GM12878 (cell line): ENCODE measurements at regions not wholly inside any gene's neighbourhood (a gene's known extent, or its start where the extent isn't known, plus 50 kb on each side); places are given as distances from the start of the nearest gene placed in this dataset.

Experiments used
- ATAC-seq: fragments of 200-7000 bp; cut with Tn5 transposase; 3 replicates; pipeline ENCODE4 v1.9.1; 2020; ENCODE audit warnings: mild to moderate bottlenecking, moderate library complexity
- BruUV-seq: library from RNA; stranded (reverse); fragments of 400-500 nt; replicated peaks from 2 replicates; lab custom pipeline; 2021; lab: Mats Ljungman, UMichigan
- CTCF ChIA-PET: fragments of 300-600 bp; sonication (Branson Sonifier 250); formaldehyde crosslinking; extraction: SDS; loops from one replicate; lab custom pipeline; 2021; ENCODE audit warnings: inconsistent platforms; lab: Yijun Ruan, JAX
- POLR2A ChIA-PET: fragments of 350-600 bp; formaldehyde crosslinking; extraction: SDS; loops from one replicate; lab custom pipeline; 2021; ENCODE audit warnings: inconsistent platforms; lab: Charles Lee
- RAD21 ChIA-PET: fragments of 300-600 bp; sonication (Branson Sonifier 250); formaldehyde crosslinking; loops from one replicate; lab custom pipeline; 2023; ENCODE audit warnings: antibody characterized with exemption; ENCODE audit not compliant: unreplicated experiment; lab: Charles Lee
- SMC1A ChIA-PET: fragments of 300-600 bp; sonication (Branson Sonifier 250); formaldehyde crosslinking; loops from one replicate; lab custom pipeline; 2023; ENCODE audit not compliant: unreplicated experiment, uncharacterized antibody; lab: Charles Lee
- DNase-seq: peaks from one replicate; pipeline ENCODE4 v3.0.0-alpha.2; 2011; ENCODE audit warnings: low read depth, low spot score
- FAIRE-seq: peaks from 3 replicates; lab custom pipeline; 2011; peaks lifted over from hg19 to GRCh38; lab: Jason Lieb, UNC
- H2AFZ ChIP-seq: 2 replicates; pipeline ENCODE4 v1.6.0; 2011; ENCODE audit warnings: low read depth, low read length, control low read depth; ENCODE audit not compliant: control insufficient read depth
- H3K27ac ChIP-seq: 2 replicates; pipeline ENCODE4 v1.5.1; 2011; ENCODE audit warnings: control low read depth; ENCODE audit not compliant: control insufficient read depth, insufficient read depth
- H3K27me3 ChIP-seq, 2 experiments: replicated peaks in 1 of 2; 2 replicates each; pipeline versions ENCODE4 v1.6.0 to v1.6.1; 2011; ENCODE audit warnings: low read length in 1 of 2; ENCODE audit not compliant: control insufficient read depth in 2 of 2, insufficient read depth in 2 of 2
- H3K36me3 ChIP-seq, 2 experiments: 2 replicates each; pipeline ENCODE4 v1.5.1; 2011; ENCODE audit warnings: low read length in 1 of 2; ENCODE audit not compliant: control insufficient read depth in 2 of 2, insufficient read depth in 2 of 2
- H3K4me1 ChIP-seq: 2 replicates; pipeline ENCODE4 v1.6.1; 2011; ENCODE audit warnings: mild to moderate bottlenecking, low read length, moderate library complexity, mixed read lengths; ENCODE audit not compliant: control insufficient read depth, insufficient read depth
- H3K4me2 ChIP-seq: 2 replicates; pipeline ENCODE4 v1.6.0; 2011; ENCODE audit warnings: control low read depth; ENCODE audit not compliant: control insufficient read depth, insufficient read depth
- H3K4me3 ChIP-seq: fragments of 200-600 bp; sonication (generic); 2 replicates; pipeline ENCODE4 v1.5.1; 2016
- H3K79me2 ChIP-seq: 2 replicates; pipeline ENCODE4 v1.6.0; 2011; ENCODE audit warnings: low read length; ENCODE audit not compliant: control insufficient read depth, insufficient read depth
- H3K9ac ChIP-seq: 2 replicates; pipeline ENCODE4 v1.8.0; 2011; ENCODE audit warnings: low read length, control low read depth, mixed read lengths; ENCODE audit not compliant: control insufficient read depth, insufficient read depth
- H3K9me3 ChIP-seq: replicated peaks from 3 replicates; pipeline ENCODE4 v1.5.1; 2011; ENCODE audit warnings: mild to moderate bottlenecking, low read length; ENCODE audit not compliant: control insufficient read depth, insufficient read depth
- H4K20me1 ChIP-seq: 2 replicates; pipeline ENCODE4 v1.6.0; 2011; ENCODE audit not compliant: control insufficient read depth, insufficient read depth
- CBX5 ChIP-seq: sonication (generic); IDR thresholded peaks from 2 replicates; pipeline ENCODE4 v1.6.1; 2016; ENCODE audit warnings: low read depth, moderate library complexity, mild to moderate bottlenecking, inconsistent platforms
- CREB1 ChIP-seq: IDR thresholded peaks from 2 replicates; pipeline ENCODE4 v1.6.1; 2012; ENCODE audit warnings: low read depth, mild to moderate bottlenecking, inconsistent platforms
- FOS ChIP-seq: IDR thresholded peaks from 3 replicates; pipeline ENCODE4 v1.6.1; 2011; ENCODE audit warnings: borderline replicate concordance; ENCODE audit not compliant: insufficient read length; ENCODE audit errors: extremely low read depth
- GABPA ChIP-seq: IDR thresholded peaks from 2 replicates; pipeline ENCODE4 v1.6.1; 2014; ENCODE audit warnings: antibody characterized with exemption, low read depth, mild to moderate bottlenecking, inconsistent platforms
- JUNB ChIP-seq: IDR thresholded peaks from 2 replicates; pipeline ENCODE4 v1.6.1; 2016; ENCODE audit warnings: antibody characterized with exemption, mild to moderate bottlenecking
- KAT2A ChIP-seq: conservative IDR thresholded peaks from 2 replicates; pipeline ENCODE4 v1.6.1; 2011; ENCODE audit warnings: low read depth, low read length; ENCODE audit not compliant: control insufficient read depth
- MXI1 ChIP-seq: fragments of 150-350 bp; IDR thresholded peaks from 2 replicates; pipeline ENCODE4 v1.6.1; 2011; ENCODE audit warnings: low read depth, mild to moderate bottlenecking, inconsistent platforms, low read length, improper control_type of control experiment
- POLR2A ChIP-seq: IDR thresholded peaks from 2 replicates; pipeline ENCODE4 v1.6.1; 2011; ENCODE audit warnings: low read depth, mild to moderate bottlenecking, low read length
- POU2F2 ChIP-seq: IDR thresholded peaks from 3 replicates; pipeline ENCODE4 v1.6.1; 2011; ENCODE audit warnings: low read depth, mild to moderate bottlenecking, low read length, borderline replicate concordance
- RCOR1 ChIP-seq: conservative IDR thresholded peaks from 2 replicates; pipeline ENCODE4 v1.6.1; 2012; ENCODE audit warnings: low read depth, low read length, improper control_type of control experiment
- SMAD1 ChIP-seq: fragments of 450-650 bp; IDR thresholded peaks from 2 replicates; pipeline ENCODE4 v1.6.1; 2018; ENCODE audit warnings: mild to moderate bottlenecking, low read depth; ENCODE audit not compliant: partially characterized antibody
- SMAD5 ChIP-seq: IDR thresholded peaks from 2 replicates; pipeline ENCODE4 v1.6.1; 2016; ENCODE audit warnings: antibody characterized with exemption, low read depth
- SMC3 ChIP-seq: IDR thresholded peaks from 2 replicates; pipeline ENCODE4 v1.6.1; 2011; ENCODE audit warnings: low read length, improper control_type of control experiment, borderline replicate concordance
- SREBF1 ChIP-seq: IDR thresholded peaks from 2 replicates; pipeline ENCODE4 v1.6.1; 2012; ENCODE audit warnings: mild to moderate bottlenecking, low read length
- STAT1 ChIP-seq: fragments of 450-650 bp; conservative IDR thresholded peaks from 2 replicates; pipeline ENCODE4 v1.6.1; 2014; ENCODE audit warnings: antibody characterized with exemption, mild to moderate bottlenecking
- TAF1 ChIP-seq: IDR thresholded peaks from 2 replicates; pipeline ENCODE4 v1.6.1; 2011; ENCODE audit warnings: mild to moderate bottlenecking, low read depth, low read length, borderline replicate concordance
- ZNF207 ChIP-seq: fragments of 450-650 bp; IDR thresholded peaks from 2 replicates; pipeline ENCODE4 v1.6.1; 2014; ENCODE audit warnings: antibody characterized with exemption, mild to moderate bottlenecking, borderline replicate concordance
- ZNF274 ChIP-seq: IDR thresholded peaks from one replicate; pipeline ENCODE4 v1.8.0; 2011; ENCODE audit not compliant: insufficient read length, insufficient read depth
- WGBS: methylation state at CpG from one replicate; pipeline ENCODE4 v1.1.6; 2016; ENCODE audit warnings: low lambda C conversion rate; ENCODE audit not compliant: insufficient replicate concordance, insufficient coverage; ENCODE audit errors: missing lambda C conversion rate; 5-methylcytosine and 5-hydroxymethylcytosine counted together
- in situ Hi-C: fragments of 300-500 bp; cut with MboI; formaldehyde crosslinking; loops from 9 replicates; pipeline ENCODE4 v1.14.3; 2018; ENCODE audit warnings: mixed read lengths
- intact Hi-C: fragments of 100-400 bp; cut with micrococcal nuclease; formaldehyde crosslinking; loops from one replicate; pipeline ENCODE4 v1.14.2; 2022; ENCODE audit not compliant: unreplicated experiment
- TF ChIP-seq, protein P1 (sequence below): fragments of 450-650 bp; conservative IDR thresholded peaks from 2 replicates; pipeline ENCODE4 v1.6.1; 2017; ENCODE audit warnings: mild to moderate bottlenecking, moderate library complexity
- TF ChIP-seq, protein P2 (sequence below): IDR thresholded peaks from 2 replicates; pipeline ENCODE4 v1.6.1; 2012; ENCODE audit warnings: low read depth, low read length, improper control_type of control experiment

DNA sequence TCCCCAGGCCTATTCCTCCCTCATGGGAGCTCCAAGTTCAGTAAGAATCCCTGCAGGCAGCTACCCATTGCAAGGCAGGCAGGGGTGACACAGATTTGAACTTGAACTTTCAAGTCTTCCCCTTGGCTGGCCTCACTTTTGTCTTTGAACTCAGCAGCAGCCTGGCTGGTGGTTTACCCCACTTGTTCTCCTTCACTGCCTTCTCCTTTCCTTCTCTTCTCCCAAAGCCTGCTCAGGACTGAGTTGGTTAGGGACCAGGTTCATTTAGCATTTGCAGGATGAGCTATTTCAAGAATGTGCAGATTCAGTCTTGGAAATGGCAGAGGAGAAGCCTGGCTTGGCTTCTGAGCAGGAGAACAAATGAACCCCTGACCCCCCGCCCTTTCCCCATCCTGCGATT lies 67.7 kb upstream of the TBX3 start:
- Histone ChIP-seq H3K4me1 (no peaks in the 10 kb centered on the region), H3K9me3 (no peaks in the 10 kb centered on the region), H4K20me1 (no peaks in the 10 kb centered on the region), H3K27ac (no peak overlapping the region), H2AFZ (no peak overlapping the region)
- DNase-seq (no peak), FAIRE-seq (no peak)
- POLR2A ChIA-PET, result no interaction called here
- TF ChIP-seq SMAD5 (no peak), JUNB (no peak), GABPA (no peak), TAF1 (no peak), STAT1 (no peak), ZNF274 (no peak), FOS (no peak), RCOR1 (no peak), CBX5 (no peak), KAT2A (no peak), ZNF207 (no peak)
- TF ChIP-seq, all 136 proteins: peak for 0
- BruUV-seq, result no TSS peak
- Histone ChIP-seq H3K4me2 (no peak overlapping the region), H3K79me2 (no peaks in the 10 kb centered on the region), H3K9ac (no peak overlapping the region), H3K4me3 (no peak overlapping the region), H3K36me3 (no peaks in the 10 kb centered on the region), H3K27me3 (no peaks in the 10 kb centered on the region; a peak in 1 of 4 replicates)
- WGBS, result 24% methylated on average over 2 of the region's 2 CpGs
- no peak for ATAC-seq
- CTCF ChIA-PET, result no interaction called here
- intact Hi-C loops (no loop called here), in situ Hi-C loops (no loop called here)
- SMC1A ChIA-PET, result no interaction called here
- RAD21 ChIA-PET, result no interaction called here

DNA sequence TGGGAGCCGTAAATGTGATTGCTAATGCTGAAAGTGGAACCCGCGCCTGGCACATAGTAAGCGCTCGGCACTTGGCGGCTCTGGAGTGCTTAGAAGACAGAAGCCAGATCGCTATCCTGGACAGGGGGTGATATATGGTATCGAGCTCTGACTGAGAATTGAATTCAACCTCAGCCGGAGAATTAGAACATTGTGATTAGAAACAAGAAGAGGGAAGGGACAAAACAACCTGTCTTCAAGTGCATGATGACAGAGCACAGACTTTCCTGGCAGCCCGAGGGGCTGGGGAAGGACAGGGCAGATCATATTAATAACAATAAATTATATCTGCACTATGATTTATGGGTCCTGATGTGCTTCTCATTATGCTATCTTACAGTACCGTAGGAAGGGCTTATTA lies 66.9 kb upstream of the TBX3 start:
- no peak for FAIRE-seq
- Histone ChIP-seq H3K27ac (no peak overlapping the region), H3K27me3 (no peaks in the 10 kb centered on the region; a peak in 1 of 4 replicates), H3K36me3 (no peaks in the 10 kb centered on the region), H2AFZ (no peak overlapping the region), H3K9me3 (no peaks in the 10 kb centered on the region), H3K4me3 (no peak overlapping the region), H3K9ac (no peak overlapping the region), H3K4me2 (no peak overlapping the region), H3K79me2 (no peaks in the 10 kb centered on the region), H3K4me1 (no peaks in the 10 kb centered on the region), H4K20me1 (no peaks in the 10 kb centered on the region)
- DNase-seq, result no peak
- BruUV-seq, result no TSS peak
- intact Hi-C loops (no loop called here), in situ Hi-C loops (no loop called here)
- WGBS, result 61% methylated on average over 11 of the region's 11 CpGs
- CTCF ChIA-PET, result no interaction called here
- RAD21 ChIA-PET, result no interaction called here
- POLR2A ChIA-PET, result no interaction called here
- ATAC-seq, result no peak
- SMC1A ChIA-PET, result no interaction called here
- no peak for TF ChIP-seq POLR2A
- no peak for TF ChIP-seq SMAD1
- TF ChIP-seq SMC3, result no peak
- no peak for TF ChIP-seq POU2F2
- TF ChIP-seq, protein P1, sequence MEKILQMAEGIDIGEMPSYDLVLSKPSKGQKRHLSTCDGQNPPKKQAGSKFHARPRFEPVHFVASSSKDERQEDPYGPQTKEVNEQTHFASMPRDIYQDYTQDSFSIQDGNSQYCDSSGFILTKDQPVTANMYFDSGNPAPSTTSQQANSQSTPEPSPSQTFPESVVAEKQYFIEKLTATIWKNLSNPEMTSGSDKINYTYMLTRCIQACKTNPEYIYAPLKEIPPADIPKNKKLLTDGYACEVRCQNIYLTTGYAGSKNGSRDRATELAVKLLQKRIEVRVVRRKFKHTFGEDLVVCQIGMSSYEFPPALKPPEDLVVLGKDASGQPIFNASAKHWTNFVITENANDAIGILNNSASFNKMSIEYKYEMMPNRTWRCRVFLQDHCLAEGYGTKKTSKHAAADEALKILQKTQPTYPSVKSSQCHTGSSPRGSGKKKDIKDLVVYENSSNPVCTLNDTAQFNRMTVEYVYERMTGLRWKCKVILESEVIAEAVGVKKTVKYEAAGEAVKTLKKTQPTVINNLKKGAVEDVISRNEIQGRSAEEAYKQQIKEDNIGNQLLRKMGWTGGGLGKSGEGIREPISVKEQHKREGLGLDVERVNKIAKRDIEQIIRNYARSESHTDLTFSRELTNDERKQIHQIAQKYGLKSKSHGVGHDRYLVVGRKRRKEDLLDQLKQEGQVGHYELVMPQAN, result no peak
- TF ChIP-seq MXI1, result no peak
- no peak for TF ChIP-seq SMAD5
- no peak for TF ChIP-seq CREB1
- TF ChIP-seq, protein P2, sequence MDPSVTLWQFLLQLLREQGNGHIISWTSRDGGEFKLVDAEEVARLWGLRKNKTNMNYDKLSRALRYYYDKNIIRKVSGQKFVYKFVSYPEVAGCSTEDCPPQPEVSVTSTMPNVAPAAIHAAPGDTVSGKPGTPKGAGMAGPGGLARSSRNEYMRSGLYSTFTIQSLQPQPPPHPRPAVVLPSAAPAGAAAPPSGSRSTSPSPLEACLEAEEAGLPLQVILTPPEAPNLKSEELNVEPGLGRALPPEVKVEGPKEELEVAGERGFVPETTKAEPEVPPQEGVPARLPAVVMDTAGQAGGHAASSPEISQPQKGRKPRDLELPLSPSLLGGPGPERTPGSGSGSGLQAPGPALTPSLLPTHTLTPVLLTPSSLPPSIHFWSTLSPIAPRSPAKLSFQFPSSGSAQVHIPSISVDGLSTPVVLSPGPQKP, result no peak
- TF ChIP-seq SREBF1, result no peak
